AG04450 (cell line): ENCODE measurements at regions not wholly inside any gene's neighbourhood (a gene's known extent, or its start where the extent isn't known, plus 50 kb on each side); places are given as distances from the start of the nearest gene placed in this dataset.

Source experiments
- CTCF ChIA-PET: fragments of 300-600, 350-600 bp; formaldehyde crosslinking; extraction: SDS; loops from one replicate; lab custom pipeline; 2022; ENCODE audit warnings: antibody characterized with exemption, inconsistent platforms; lab: Charles Lee
- POLR2A ChIA-PET: fragments of 350-600 bp; formaldehyde crosslinking; extraction: SDS; loops from one replicate; lab custom pipeline; 2021; ENCODE audit warnings: antibody characterized with exemption, inconsistent platforms; lab: Yijun Ruan, JAX
- DNase-seq: peaks from one replicate; pipeline ENCODE4 v3.0.0-alpha.2; 2011; ENCODE audit warnings: low read depth, low spot score
- H3K27ac ChIP-seq: one replicate; pipeline ENCODE4 v1.5.1; 2012; ENCODE audit warnings: low read depth, low read length, control low read depth
- H3K27me3 ChIP-seq: one replicate; pipeline ENCODE4 v1.6.0; 2012; ENCODE audit warnings: low read length; ENCODE audit not compliant: control insufficient read depth, insufficient read depth
- H3K4me3 ChIP-seq: 2 replicates; pipeline ENCODE4 v1.5.1; 2011; ENCODE audit warnings: mild to moderate bottlenecking, low read depth, low read length, control low read depth
- H3K9me3 ChIP-seq: 2 replicates; pipeline ENCODE4 v1.5.1; 2012; ENCODE audit warnings: low read length; ENCODE audit not compliant: control insufficient read depth, insufficient read depth
- CTCF ChIP-seq: IDR thresholded peaks from 2 replicates; pipeline ENCODE4 v1.5.1; 2011; ENCODE audit warnings: low read depth, low read length, control low read depth, inconsistent platforms

GRCh38 chr3:56851966-56852884 is 50.5 kb upstream of the ARHGEF3 start:
- POLR2A ChIA-PET: no interaction called here
- H3K27ac ChIP-seq: no peak overlapping the region
- no peak for TF ChIP-seq CTCF
- no peak overlapping the region for H3K4me3 ChIP-seq
- DNase-seq: no peak
- CTCF ChIA-PET: no interaction called here
- no peaks in the 10 kb centered on the region for H3K9me3 ChIP-seq
- no peaks in the 10 kb centered on the region for H3K27me3 ChIP-seq
